Thyroid gland (tissue), 4 donors: ENCODE measurements at regions not wholly inside any gene's neighbourhood (a gene's known extent, or its start where the extent isn't known, plus 50 kb on each side); places are given as distances from the start of the nearest gene placed in this dataset.

Experiments used
- DNase-seq, 2 donors: peaks; one replicate each; pipeline ENCODE4 v3.0.0-alpha.2; 2019
- H3K27ac ChIP-seq, 3 donors: fragments of 200-600 bp; sonication (generic); 1 replicate in 2 of 3; 2 replicates in 1 of 3; pipeline ENCODE4 v1.5.1; 2016 to 2019; ENCODE audit warnings: mild to moderate bottlenecking in 1 of 3, moderate library complexity in 1 of 3
- H3K27me3 ChIP-seq: fragments of 200-600 bp; sonication (generic); one replicate; pipeline ENCODE4 v1.5.1; 2019
- H3K36me3 ChIP-seq, 2 donors: fragments of 200-600 bp; sonication (generic); one replicate each; pipeline ENCODE4 v1.5.1; 2016 to 2019
- H3K4me1 ChIP-seq, 2 donors: fragments of 200-600 bp; sonication (generic); one replicate each; pipeline ENCODE4 v1.5.1; 2017 to 2019
- H3K4me3 ChIP-seq, 3 donors: fragments of 200-600 bp; sonication (generic); replicated peaks in 1 of 3; 1 replicate in 2 of 3; 2 replicates in 1 of 3; pipeline ENCODE4 v1.5.1; 2016; ENCODE audit warnings: mild to moderate bottlenecking in 1 of 3
- H3K9me3 ChIP-seq: fragments of 200-600 bp; sonication (generic); one replicate; pipeline ENCODE4 v1.5.1; 2017
- CTCF ChIP-seq, 6 experiments: fragments of 200-600 bp in 3 of 6; fragments of 450-650 bp in 3 of 6; sonication (generic) in 3 of 6; IDR thresholded peaks; one replicate each; pipeline ENCODE4 v1.5.1; 2016 to 2019; ENCODE audit warnings: antibody characterized with exemption in 6 of 6, mild to moderate bottlenecking in 2 of 6, inconsistent platforms in 1 of 6, moderate library complexity in 1 of 6
- POLR2A ChIP-seq, 2 donors: fragments of 450-650 bp; IDR thresholded peaks; one replicate each; pipeline ENCODE4 v1.6.1; 2017; ENCODE audit warnings: antibody characterized with exemption in 2 of 2, mild to moderate bottlenecking in 2 of 2, moderate library complexity in 1 of 2
- WGBS, 2 donors: methylation state at CpG; one replicate each; pipeline ENCODE4 v1.1.5; 2017; 5-methylcytosine and 5-hydroxymethylcytosine counted together
- intact Hi-C: fragments of 100-400 bp; cut with DNase I; formaldehyde crosslinking; loops from one replicate; pipeline ENCODE4 v1.15.1; 2023

- TF ChIP-seq CTCF (IDR thresholded peaks at IDR 0.05) (no peak), POLR2A (IDR thresholded peaks at IDR 0.05) (no peak)
- H3K4me3 ChIP-seq, result no peak overlapping the region
- no peak for DNase-seq
- no peaks in the 10 kb centered on the region for H3K9me3 ChIP-seq
- H3K27me3 ChIP-seq, result no peaks in the 10 kb centered on the region
- 67 to 79% methylated on average over 3 of the region's 3 CpGs for WGBS, 2 donors
- H3K4me1 ChIP-seq, result no peaks in the 10 kb centered on the region
- H3K36me3 ChIP-seq, result no peaks in the 10 kb centered on the region
- intact Hi-C loops, result no loop called here
- H3K27ac ChIP-seq, result no peak overlapping the region
These were observed 135.0 kb downstream of the DLEU7 start for GRCh38 chr13:50708461-50708860.

- no peak for DNase-seq
- H3K36me3 ChIP-seq, result no peaks in the 10 kb centered on the region
- no peaks in the 10 kb centered on the region for H3K9me3 ChIP-seq
- H3K4me3 ChIP-seq, result no peak overlapping the region
- H3K27ac ChIP-seq, result no peak overlapping the region
- WGBS, 2 donors, result 96 to 100% methylated on average over 2 of the region's 2 CpGs
- no peak for TF ChIP-seq POLR2A (IDR thresholded peaks at IDR 0.05)
- TF ChIP-seq CTCF (IDR thresholded peaks at IDR 0.05), result no peak
- no peaks in the 10 kb centered on the region for H3K4me1 ChIP-seq
- intact Hi-C loops, result no loop called here
- no peaks in the 10 kb centered on the region for H3K27me3 ChIP-seq
These were observed 134.4 kb downstream of the DLEU7 start for GRCh38 chr13:50709058-50709457.

GRCh38 chr13:50711131-50711815, 132.2 kb downstream of the DLEU7 start:
- H3K36me3 ChIP-seq, result no peaks in the 10 kb centered on the region
- no peaks in the 10 kb centered on the region for H3K4me1 ChIP-seq
- H3K27me3 ChIP-seq, result no peaks in the 10 kb centered on the region
- intact Hi-C loops, result no loop called here
- WGBS, 2 donors, result 90 to 93% methylated on average over 6 of the region's 6 CpGs
- TF ChIP-seq CTCF (IDR thresholded peaks at IDR 0.05) (no peak), POLR2A (IDR thresholded peaks at IDR 0.05) (no peak)
- DNase-seq, result no peak
- H3K27ac ChIP-seq, result no peak overlapping the region
- H3K4me3 ChIP-seq, result no peak overlapping the region
- no peaks in the 10 kb centered on the region for H3K9me3 ChIP-seq

- TF ChIP-seq CTCF (IDR thresholded peaks at IDR 0.05) (no peak), POLR2A (IDR thresholded peaks at IDR 0.05) (no peak)
- Histone ChIP-seq H3K4me1 (no peaks in the 10 kb centered on the region), H3K36me3 (no peaks in the 10 kb centered on the region), H3K27me3 (no peaks in the 10 kb centered on the region), H3K9me3 (no peaks in the 10 kb centered on the region), H3K4me3 (no peak overlapping the region), H3K27ac (no peak overlapping the region)
- no peak for DNase-seq
- 71 to 75% methylated on average over 3 of the region's 3 CpGs for WGBS, 2 donors
- intact Hi-C loops, result no loop called here
These were observed 131.5 kb downstream of the DLEU7 start for GRCh38 chr13:50711996-50712395.

GRCh38 chr13:50712456-50712855, 131.0 kb downstream of the DLEU7 start:
- no peak for DNase-seq
- intact Hi-C loops, result no loop called here
- Histone ChIP-seq H3K9me3 (no peaks in the 10 kb centered on the region), H3K27me3 (no peaks in the 10 kb centered on the region), H3K4me1 (no peaks in the 10 kb centered on the region), H3K4me3 (no peak overlapping the region), H3K27ac (no peak overlapping the region), H3K36me3 (no peaks in the 10 kb centered on the region)
- 76 to 81% methylated on average over 3 of the region's 3 CpGs for WGBS, 2 donors
- TF ChIP-seq CTCF (IDR thresholded peaks at IDR 0.05), result no peak
- no peak for TF ChIP-seq POLR2A (IDR thresholded peaks at IDR 0.05)
